ENCODE measurements at regions not wholly inside any gene's neighbourhood (a gene's known extent, or its start where the extent isn't known, plus 50 kb on each side); places are given as distances from the start of the nearest gene placed in this dataset.
A peak's percentile ranks its signal among the peaks of the same experiment; 100 is the strongest.

DNA sequence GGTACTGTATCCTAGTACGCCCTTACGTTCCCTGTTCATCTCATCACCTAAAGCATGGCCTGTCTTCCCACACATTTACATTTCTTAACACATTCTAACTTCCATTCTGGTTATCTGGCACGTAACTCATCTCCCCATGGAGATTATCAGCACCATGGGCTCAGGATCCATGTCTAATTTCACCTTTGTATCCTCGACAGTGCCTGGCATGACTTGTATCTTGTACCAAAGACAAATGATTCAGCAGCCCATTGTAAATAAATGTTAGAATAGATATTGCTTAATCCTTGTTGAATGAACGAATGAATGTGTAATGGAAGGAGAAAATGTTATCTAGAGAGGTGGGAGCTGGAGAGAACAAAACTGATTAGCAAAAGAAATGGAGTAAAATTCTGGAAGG is 69.7 kb upstream of the TPM1 start:
- no peak for DNase-seq

- no peak for DNase-seq
Observed at GRCh38 chr15:62975515-62975914, 67.0 kb upstream of the TPM1 start.

DNA sequence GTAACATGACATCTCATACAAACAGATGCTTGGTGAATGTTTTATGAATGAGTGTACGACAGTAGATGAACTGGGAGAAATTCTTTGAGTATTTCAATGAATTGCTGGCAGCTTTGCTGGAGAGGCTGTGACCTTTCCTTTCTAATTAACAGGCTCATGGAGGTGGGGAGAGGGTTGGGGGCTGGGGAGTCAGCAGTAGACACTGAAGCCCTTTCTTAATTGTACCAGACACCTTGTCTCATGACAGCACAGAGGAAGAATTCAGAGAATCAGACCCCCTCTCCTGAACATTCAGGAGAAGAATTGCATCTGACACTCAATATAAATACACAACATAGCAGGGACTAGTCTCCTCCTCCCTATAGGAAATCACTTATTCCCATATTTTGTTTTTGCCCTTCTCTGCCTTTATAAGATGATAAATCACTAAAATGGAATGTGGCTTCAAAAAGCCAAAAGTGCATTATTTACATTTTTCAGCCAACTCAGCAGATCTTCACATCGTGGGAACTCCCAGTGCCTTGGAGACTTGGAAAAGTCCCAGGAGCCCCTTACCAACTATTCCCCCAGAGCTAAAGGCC is 66.2 kb upstream of the TPM1 start:
- no peak for DNase-seq

GRCh38 chr15:62977952-62978811 is 64.4 kb upstream of the TPM1 start:
- no peak for DNase-seq

DNA sequence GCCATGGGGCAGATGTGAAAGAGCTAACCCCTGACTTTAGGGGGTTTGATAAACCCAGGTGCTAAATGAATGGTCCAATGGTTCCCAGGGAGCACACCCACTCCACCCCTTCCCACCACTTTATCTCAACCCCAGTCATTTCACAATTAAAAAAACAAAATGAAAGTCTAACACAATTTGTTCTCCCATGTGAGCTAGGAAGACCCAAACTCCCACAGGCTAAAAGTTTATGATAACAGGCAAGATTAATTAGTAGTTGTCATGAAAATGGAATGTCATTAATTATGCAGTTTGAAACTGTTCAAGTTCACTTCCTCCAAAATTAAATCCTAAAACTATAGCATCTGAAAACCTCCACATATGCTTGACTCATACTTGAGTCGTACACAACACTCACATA is 63.3 kb upstream of the TPM1 start:
- no peak for DNase-seq

GRCh38 chr15:62981071-62981470 is 61.5 kb upstream of the TPM1 start:
- DNase-seq: no peak

- no peak for DNase-seq
Observed at GRCh38 chr15:62983956-62984355, 58.6 kb upstream of the TPM1 start.

GRCh38 chr15:62985768-62986167 is 56.8 kb upstream of the TPM1 start:
- peak in 1 of 2 experiments; percentile 22 for DNase-seq

- no peak for DNase-seq
Observed at GRCh38 chr15:62986948-62987347, 55.6 kb upstream of the TPM1 start.

- DNase-seq: no peak
Observed at GRCh38 chr15:62988701-62989100, 53.8 kb upstream of the TPM1 start.

- no peak for DNase-seq
Observed at GRCh38 chr15:62989366-62990055, 53.0 kb upstream of the TPM1 start.

GRCh38 chr15:62991698-62992097 is 50.8 kb upstream of the TPM1 start:
- DNase-seq: no peak

DNA sequence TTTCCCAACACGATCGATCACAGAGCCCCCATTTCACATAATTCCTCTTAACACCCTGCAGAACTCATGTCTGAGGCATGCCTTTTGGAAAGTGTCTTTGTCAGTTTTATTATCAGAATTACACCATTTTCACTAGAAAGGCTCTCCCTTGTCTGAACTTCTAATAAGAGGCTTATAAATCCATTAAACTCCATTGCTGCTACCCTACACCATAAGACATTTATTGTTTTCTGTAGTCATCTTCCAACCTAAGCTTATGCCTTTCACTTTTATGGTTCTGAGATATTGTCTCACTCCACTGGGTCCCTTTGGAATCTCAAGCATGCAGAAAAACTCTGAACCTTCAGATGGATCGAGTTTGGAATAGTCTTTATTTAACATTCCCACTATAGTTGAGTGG is 50.2 kb upstream of the TPM1 start:
- no peak for DNase-seq

All from NCI-H446 (cell line).